H1 (cell line): ENCODE measurements at regions not wholly inside any gene's neighbourhood (a gene's known extent, or its start where the extent isn't known, plus 50 kb on each side); places are given as distances from the start of the nearest gene placed in this dataset.

Experiments used
- CTCF ChIA-PET: fragments of 300-600 bp; sonication (Branson Sonifier 250); formaldehyde crosslinking; loops from one replicate; lab custom pipeline; 2021; ENCODE audit not compliant: partially characterized antibody; lab: Charles Lee
- POLR2A ChIA-PET: fragments of 300-600 bp; sonication (Branson Sonifier 250); formaldehyde crosslinking; loops from one replicate; lab custom pipeline; 2021; ENCODE audit warnings: inconsistent platforms; ENCODE audit not compliant: partially characterized antibody; lab: Charles Lee
- DNase-seq, 2 experiments: peaks; one replicate each; pipeline versions ENCODE4 v3.0.0 to v3.0.0-alpha.2; 2010 to 2022; ENCODE audit warnings: low spot score in 2 of 2, low read depth in 1 of 2, mixed read lengths in 1 of 2
- FAIRE-seq: peaks from 2 replicates; lab custom pipeline; 2011; peaks lifted over from hg19 to GRCh38; lab: Jason Lieb, UNC
- H2AFZ ChIP-seq: 2 replicates; pipeline ENCODE4 v1.8.1; 2012; ENCODE audit warnings: low read length, inconsistent platforms
- H2AK5ac ChIP-seq: 2 replicates; pipeline ENCODE4 v1.6.1; 2013; ENCODE audit warnings: low read depth, low read length
- H2BK120ac ChIP-seq: replicated peaks from 2 replicates; pipeline ENCODE3; 2013; ENCODE audit warnings: low read depth, low read length, inconsistent platforms
- H2BK12ac ChIP-seq: 2 replicates; pipeline ENCODE4 v1.6.1; 2013; ENCODE audit warnings: low read depth, low read length
- H2BK15ac ChIP-seq: 2 replicates; pipeline ENCODE4 v1.6.1; 2013; ENCODE audit warnings: low read length
- H2BK20ac ChIP-seq: 2 replicates; pipeline ENCODE4 v1.6.1; 2013; ENCODE audit warnings: low read length
- H2BK5ac ChIP-seq: 2 replicates; pipeline ENCODE4 v1.6.1; 2013; ENCODE audit warnings: low read depth, low read length
- H3K14ac ChIP-seq: 2 replicates; pipeline ENCODE4 v1.6.1; 2013; ENCODE audit warnings: inconsistent platforms; ENCODE audit not compliant: insufficient read length
- H3K18ac ChIP-seq: 2 replicates; pipeline ENCODE4 v1.6.1; 2013; ENCODE audit warnings: low read length; ENCODE audit errors: extremely low read depth
- H3K23ac ChIP-seq: 2 replicates; pipeline ENCODE4 v1.6.1; 2013; ENCODE audit warnings: inconsistent platforms; ENCODE audit not compliant: insufficient read length
- H3K23me2 ChIP-seq: 2 replicates; pipeline ENCODE4 v1.6.1; 2013; ENCODE audit warnings: low read depth, low read length
- H3K27ac ChIP-seq: 2 replicates; pipeline ENCODE4 v1.6.1; 2011; ENCODE audit warnings: low read depth, low read length, inconsistent platforms
- H3K27me3 ChIP-seq, 4 experiments: replicated peaks in 1 of 4; 1 replicate in 1 of 4; 2 replicates in 3 of 4; pipeline versions ENCODE4 v1.6.1 to v1.8.1; 2011 to 2013; ENCODE audit warnings: low read length in 3 of 4, mild to moderate bottlenecking in 3 of 4, inconsistent platforms in 2 of 4, mixed read lengths in 2 of 4, moderate library complexity in 1 of 4; ENCODE audit not compliant: control insufficient read depth in 3 of 4, insufficient read depth in 3 of 4; ENCODE audit errors: extremely low read depth in 1 of 4
- H3K36me3 ChIP-seq, 4 experiments: 2 replicates each; pipeline versions ENCODE4 v1.6.1 to v1.8.1; 2011 to 2013; ENCODE audit warnings: mild to moderate bottlenecking in 4 of 4, low read length in 3 of 4, moderate library complexity in 2 of 4, control low read depth in 1 of 4, inconsistent platforms in 1 of 4; ENCODE audit not compliant: insufficient read depth in 4 of 4, control insufficient read depth in 2 of 4
- H3K4ac ChIP-seq: replicated peaks from 2 replicates; pipeline ENCODE3; 2013; ENCODE audit warnings: low read length, low read depth, mixed read lengths, inconsistent platforms; ENCODE audit not compliant: insufficient read length
- H3K4me1 ChIP-seq, 4 experiments: replicated peaks in 1 of 4; 1 replicate in 1 of 4; 2 replicates in 3 of 4; pipeline versions ENCODE4 v1.6.1 to v1.8.1; 2011 to 2013; ENCODE audit warnings: low read length in 3 of 4, inconsistent platforms in 2 of 4, mixed read lengths in 1 of 4; ENCODE audit not compliant: insufficient read depth in 4 of 4, control insufficient read depth in 3 of 4
- H3K4me2 ChIP-seq, 2 experiments: 2 replicates each; pipeline versions ENCODE4 v1.6.1 to v1.8.1; 2011 to 2013; ENCODE audit warnings: low read depth in 2 of 2, low read length in 2 of 2, control low read depth in 1 of 2, inconsistent platforms in 1 of 2, mild to moderate bottlenecking in 1 of 2; ENCODE audit not compliant: insufficient read depth in 1 of 2
- H3K4me3 ChIP-seq, 4 experiments: fragments of 200-600, 300-600 bp in 1 of 4; sonication (generic), shearing (Covaris generic), sonication (Bioruptor Twin) in 1 of 4; 2 replicates each; pipeline versions ENCODE4 v1.5.1 to v1.8.1; 2011 to 2016; ENCODE audit warnings: low read length in 4 of 4, low read depth in 3 of 4, control low read depth in 2 of 4, inconsistent platforms in 2 of 4, mild to moderate bottlenecking in 2 of 4, mixed read lengths in 1 of 4, moderate library complexity in 1 of 4; ENCODE audit not compliant: insufficient read depth in 2 of 4; ENCODE audit errors: extremely low read depth in 1 of 4
- H3K56ac ChIP-seq: replicated peaks from 2 replicates; pipeline ENCODE3; 2013; ENCODE audit warnings: low read depth, mild to moderate bottlenecking, mixed read lengths, low read length, inconsistent platforms; ENCODE audit not compliant: insufficient read length
- H3K79me1 ChIP-seq: 2 replicates; pipeline ENCODE4 v1.6.1; 2013; ENCODE audit warnings: low read depth, low read length, control low read depth
- H3K79me2 ChIP-seq, 2 experiments: 2 replicates each; pipeline versions ENCODE4 v1.6.1 to v1.8.1; 2012 to 2013; ENCODE audit warnings: low read length in 2 of 2, mild to moderate bottlenecking in 2 of 2, inconsistent platforms in 1 of 2; ENCODE audit not compliant: insufficient read depth in 2 of 2, control insufficient read depth in 1 of 2
- H3K9ac ChIP-seq, 4 experiments: replicated peaks in 1 of 4; 1 replicate in 1 of 4; 2 replicates in 3 of 4; pipeline versions ENCODE4 v1.6.1 to v1.8.1; 2011 to 2013; ENCODE audit warnings: low read depth in 3 of 4, low read length in 3 of 4, control low read depth in 2 of 4, mild to moderate bottlenecking in 2 of 4, moderate library complexity in 2 of 4, inconsistent platforms in 1 of 4; ENCODE audit errors: extremely low read depth in 1 of 4
- H3K9me3 ChIP-seq, 2 experiments: 2 replicates each; pipeline versions ENCODE4 v1.6.1 to v1.8.1; 2012 to 2013; ENCODE audit warnings: mild to moderate bottlenecking in 2 of 2, moderate library complexity in 2 of 2, control low read depth in 1 of 2, inconsistent platforms in 1 of 2, low read depth in 1 of 2, low read length in 1 of 2, mixed read lengths in 1 of 2; ENCODE audit not compliant: insufficient read depth in 2 of 2
- H4K20me1 ChIP-seq, 2 experiments: replicated peaks in 1 of 2; 2 replicates each; pipeline versions ENCODE3 to v1.8.1; 2011 to 2013; ENCODE audit warnings: inconsistent platforms in 2 of 2, low read length in 2 of 2, mild to moderate bottlenecking in 1 of 2; ENCODE audit not compliant: insufficient read depth in 2 of 2, control insufficient read depth in 1 of 2
- H4K5ac ChIP-seq: 2 replicates; pipeline ENCODE4 v1.6.1; 2013; ENCODE audit warnings: low read length, low read depth, mixed read lengths, inconsistent platforms; ENCODE audit not compliant: insufficient read length
- H4K8ac ChIP-seq: 2 replicates; pipeline ENCODE4 v1.8.0; 2013; ENCODE audit warnings: mild to moderate bottlenecking, moderate library complexity, low read length, inconsistent platforms; ENCODE audit not compliant: insufficient read depth; ENCODE audit errors: extremely low read depth
- H4K91ac ChIP-seq: replicated peaks from 2 replicates; pipeline ENCODE3; 2013; ENCODE audit warnings: low read length, mixed read lengths, inconsistent platforms; ENCODE audit not compliant: insufficient read length
- EP300 ChIP-seq, 2 experiments: IDR thresholded peaks; 1 replicate in 1 of 2; 2 replicates in 1 of 2; pipeline ENCODE4 v1.6.1; 2011 to 2012; ENCODE audit warnings: low read depth in 2 of 2, low read length in 2 of 2, mild to moderate bottlenecking in 2 of 2, borderline replicate concordance in 1 of 2, inconsistent platforms in 1 of 2, moderate library complexity in 1 of 2
- EZH2 ChIP-seq: fragments of 200-600 bp; sonication (generic); IDR thresholded peaks from 2 replicates; pipeline ENCODE4 v1.7.1; 2012; ENCODE audit warnings: low read depth, mild to moderate bottlenecking, moderate library complexity, low read length, inconsistent platforms; ENCODE audit not compliant: severe bottlenecking
- JUN ChIP-seq: IDR thresholded peaks from 2 replicates; pipeline ENCODE4 v1.6.1; 2011; ENCODE audit warnings: low read depth, mild to moderate bottlenecking, improper control_type of control experiment, low read length
- RAD21 ChIP-seq, 2 experiments: IDR thresholded peaks in 1 of 2; conservative IDR thresholded peaks in 1 of 2; 2 replicates each; pipeline ENCODE4 v1.6.1; 2011; ENCODE audit warnings: low read depth in 2 of 2, low read length in 2 of 2, improper control_type of control experiment in 1 of 2, inconsistent platforms in 1 of 2, mild to moderate bottlenecking in 1 of 2, moderate library complexity in 1 of 2
- SIN3A ChIP-seq, 2 experiments: IDR thresholded peaks in 1 of 2; conservative IDR thresholded peaks in 1 of 2; 2 replicates each; pipeline ENCODE4 v1.6.1; 2011 to 2012; ENCODE audit warnings: low read length in 2 of 2, improper control_type of control experiment in 1 of 2, low read depth in 1 of 2, mild to moderate bottlenecking in 1 of 2
- SP4 ChIP-seq: IDR thresholded peaks from 2 replicates; pipeline ENCODE4 v1.6.1; 2012; ENCODE audit warnings: low read length, inconsistent platforms
- SUZ12 ChIP-seq: fragments of 200-600 bp; sonication (generic); IDR thresholded peaks from 2 replicates; pipeline ENCODE4 v1.6.1; 2012; ENCODE audit warnings: mild to moderate bottlenecking, inconsistent platforms, low read length, moderate library complexity, mixed read lengths
- TAF1 ChIP-seq: IDR thresholded peaks from 2 replicates; pipeline ENCODE4 v1.6.1; 2011; ENCODE audit warnings: mild to moderate bottlenecking, low read depth, low read length
- TBP ChIP-seq: IDR thresholded peaks from 2 replicates; pipeline ENCODE4 v1.6.1; 2011; ENCODE audit warnings: low read depth, low read length, improper control_type of control experiment
- WGBS, 2 experiments: shearing (Covaris generic) in 1 of 2; methylation state at CpG; one replicate each; pipeline versions ENCODE4 v1.1.6 to v1.1.7; 2013 to 2015; ENCODE audit warnings: low lambda C conversion rate in 2 of 2, mixed read lengths in 2 of 2, inconsistent platforms in 1 of 2, low coverage in 1 of 2, missing lambda C conversion rate in 1 of 2; ENCODE audit not compliant: insufficient replicate concordance in 2 of 2, insufficient coverage in 1 of 2, insufficient read length in 1 of 2; ENCODE audit errors: extremely low coverage in 1 of 2, missing lambda C conversion rate in 1 of 2; 5-methylcytosine and 5-hydroxymethylcytosine counted together
- TF ChIP-seq, protein P1 (sequence below), 3 experiments: IDR thresholded peaks; 1 replicate in 2 of 3; 2 replicates in 1 of 3; pipeline versions ENCODE4 v1.5.1 to v1.6.1; 2011; ENCODE audit warnings: low read length in 3 of 3, mild to moderate bottlenecking in 3 of 3, inconsistent platforms in 2 of 3, low read depth in 1 of 3, moderate library complexity in 1 of 3; ENCODE audit not compliant: insufficient read depth in 1 of 3; ENCODE audit errors: control extremely low read depth in 1 of 3

DNA sequence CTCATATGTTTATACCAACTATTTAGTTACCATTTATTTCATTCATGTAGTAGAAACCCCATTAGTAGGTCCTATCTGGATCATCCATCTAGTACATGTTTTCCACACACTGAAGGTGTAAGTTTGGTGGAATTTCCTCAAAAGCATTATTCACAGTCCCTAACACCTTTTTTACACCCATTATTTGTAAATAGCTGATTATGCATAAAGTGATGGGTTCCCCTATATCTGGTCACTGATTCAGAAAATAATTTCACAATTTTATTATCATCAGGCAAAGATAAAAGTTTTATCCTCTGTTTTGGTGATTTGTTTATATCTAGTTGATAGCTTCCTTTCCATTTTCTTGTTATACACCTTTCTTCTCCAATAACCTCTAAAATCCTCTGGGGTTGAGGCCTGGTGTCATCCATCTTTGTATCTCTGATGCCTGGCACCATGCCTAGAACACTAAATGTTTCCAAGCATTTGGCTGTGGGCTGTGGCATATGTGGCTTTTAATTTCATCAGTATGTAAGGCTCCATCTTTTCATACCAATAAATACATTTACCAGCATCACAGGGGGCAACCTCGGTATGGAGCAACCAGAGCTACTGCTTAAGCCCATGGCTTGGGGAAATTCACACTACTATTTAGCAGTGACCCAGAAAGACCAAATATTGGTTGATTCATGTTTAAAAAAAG lies 1089.5 kb upstream of the LRRN3 start:
- Histone ChIP-seq H2BK15ac (no peak overlapping the region), H2BK20ac (no peak overlapping the region), H2BK12ac (no peak overlapping the region), H3K23ac (no peak overlapping the region), H3K4me1 (no peaks in the 10 kb centered on the region), H3K9ac (no peak overlapping the region), H3K27ac (no peak overlapping the region), H4K20me1 (no peaks in the 10 kb centered on the region), H4K5ac (no peak overlapping the region), H4K8ac (no peak overlapping the region), H3K79me1 (no peaks in the 10 kb centered on the region), H2BK5ac (no peak overlapping the region), H3K27me3 (no peaks in the 10 kb centered on the region), H3K36me3 (no peaks in the 10 kb centered on the region; a peak in 1 of 8 replicates), H2AFZ (no peak overlapping the region; the same call in 1 of the 2 replicates), H3K14ac (no peak overlapping the region), H3K4ac (no peak overlapping the region), H3K56ac (no peak overlapping the region), H3K79me2 (no peaks in the 10 kb centered on the region), H3K4me3 (no peak overlapping the region), H2AK5ac (no peak overlapping the region), H4K91ac (no peak overlapping the region), H3K23me2 (no peaks in the 10 kb centered on the region; the same call in 1 of the 2 replicates), H3K9me3 (no peaks in the 10 kb centered on the region), H3K4me2 (no peak overlapping the region), H2BK120ac (no peak overlapping the region), H3K18ac (no peak overlapping the region)
- FAIRE-seq (no peak), DNase-seq (no peak)
- CTCF ChIA-PET: interaction anchor here (0.5 to 1.4 kb wide), 3 partner anchors 23 to 1750 kb away, joined by 3 to 4 read pairs (median 4); no protein-coding TSS in a partner anchor
- POLR2A ChIA-PET: no interaction called here
- WGBS, 2 experiments: 82% methylated on average over 1 of the region's 1 CpG; no CpG with 5 or more reads in 1 of the 2 experiments
- no peak for TF ChIP-seq SP4
- TF ChIP-seq, protein P1, sequence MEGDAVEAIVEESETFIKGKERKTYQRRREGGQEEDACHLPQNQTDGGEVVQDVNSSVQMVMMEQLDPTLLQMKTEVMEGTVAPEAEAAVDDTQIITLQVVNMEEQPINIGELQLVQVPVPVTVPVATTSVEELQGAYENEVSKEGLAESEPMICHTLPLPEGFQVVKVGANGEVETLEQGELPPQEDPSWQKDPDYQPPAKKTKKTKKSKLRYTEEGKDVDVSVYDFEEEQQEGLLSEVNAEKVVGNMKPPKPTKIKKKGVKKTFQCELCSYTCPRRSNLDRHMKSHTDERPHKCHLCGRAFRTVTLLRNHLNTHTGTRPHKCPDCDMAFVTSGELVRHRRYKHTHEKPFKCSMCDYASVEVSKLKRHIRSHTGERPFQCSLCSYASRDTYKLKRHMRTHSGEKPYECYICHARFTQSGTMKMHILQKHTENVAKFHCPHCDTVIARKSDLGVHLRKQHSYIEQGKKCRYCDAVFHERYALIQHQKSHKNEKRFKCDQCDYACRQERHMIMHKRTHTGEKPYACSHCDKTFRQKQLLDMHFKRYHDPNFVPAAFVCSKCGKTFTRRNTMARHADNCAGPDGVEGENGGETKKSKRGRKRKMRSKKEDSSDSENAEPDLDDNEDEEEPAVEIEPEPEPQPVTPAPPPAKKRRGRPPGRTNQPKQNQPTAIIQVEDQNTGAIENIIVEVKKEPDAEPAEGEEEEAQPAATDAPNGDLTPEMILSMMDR (IDR thresholded peaks at IDR 0.05; ENCODE audit: control extremely low read depth in 1 of 3, insufficient read depth in 1 of 3, low read depth in 1 of 3, low read length in 3 of 3): no peak
- TF ChIP-seq RAD21 (IDR thresholded peaks at IDR 0.05 in 1 of 2, conservative IDR thresholded peaks at IDR 0.05 in 1 of 2; ENCODE audit: low read depth in 2 of 2, low read length in 2 of 2): no peak
- no peak for TF ChIP-seq SIN3A (conservative IDR thresholded peaks at IDR 0.05 in 1 of 2, IDR thresholded peaks at IDR 0.05 in 1 of 2; ENCODE audit: low read depth in 1 of 2, low read length in 2 of 2)
- TF ChIP-seq SUZ12: no peak
- no peak for TF ChIP-seq TBP
- TF ChIP-seq EP300 (IDR thresholded peaks at IDR 0.05; ENCODE audit: borderline replicate concordance in 1 of 2, low read depth in 2 of 2, low read length in 2 of 2): no peak
- TF ChIP-seq TAF1: no peak
- TF ChIP-seq JUN: no peak
- no peak for TF ChIP-seq EZH2
